C1 segment of cervical spinal cord (tissue), 14 donors: ENCODE measurements at regions not wholly inside any gene's neighbourhood (a gene's known extent, or its start where the extent isn't known, plus 50 kb on each side); places are given as distances from the start of the nearest gene placed in this dataset.
"Not testable (repeated sequence)": the region's sequence is repeated elsewhere in the genome, so short reads cannot be mapped to it uniquely, and the experiment has no call there.

ENCODE experiments used
- DNase-seq, 14 donors: peaks; one replicate each; lab custom pipeline; 2025; lab: John Stamatoyannopoulos, UW

GRCh38 chr2:15751477-15751876 is 159.8 kb downstream of the DDX1 start:
- no peak for DNase-seq

DNA sequence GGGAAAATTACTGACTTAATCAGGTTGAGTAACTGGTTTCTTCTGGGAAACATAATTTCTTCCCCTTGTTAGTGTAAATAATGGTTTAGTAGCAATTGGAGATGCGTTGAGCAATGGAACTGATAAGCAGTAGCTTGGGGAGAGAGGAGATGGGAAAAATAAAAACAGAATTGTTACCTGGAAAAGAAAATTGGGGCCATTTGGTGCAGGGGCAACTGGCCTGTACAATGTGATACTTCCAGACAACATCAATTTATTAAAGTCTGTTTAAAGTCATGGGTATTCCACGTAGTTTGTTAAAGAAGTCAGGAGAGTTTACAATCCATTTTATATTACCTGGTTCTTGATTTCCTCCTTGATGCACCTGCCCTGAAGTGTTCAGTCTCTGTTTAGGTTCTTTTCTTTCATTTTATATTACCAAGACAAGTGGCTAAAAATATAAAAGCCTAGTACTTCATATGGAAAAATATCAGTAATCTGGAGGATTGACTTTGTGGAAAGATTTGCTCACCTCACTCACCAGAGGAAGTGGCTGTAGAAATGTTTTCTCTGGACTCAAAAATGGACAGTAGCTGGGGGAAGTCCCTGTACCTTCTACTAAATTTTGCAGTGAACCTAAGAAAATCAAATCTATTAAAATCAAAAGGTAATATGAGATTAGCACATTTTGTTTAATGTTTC is 161.0 kb downstream of the DDX1 start:
- DNase-seq = no peak

DNA sequence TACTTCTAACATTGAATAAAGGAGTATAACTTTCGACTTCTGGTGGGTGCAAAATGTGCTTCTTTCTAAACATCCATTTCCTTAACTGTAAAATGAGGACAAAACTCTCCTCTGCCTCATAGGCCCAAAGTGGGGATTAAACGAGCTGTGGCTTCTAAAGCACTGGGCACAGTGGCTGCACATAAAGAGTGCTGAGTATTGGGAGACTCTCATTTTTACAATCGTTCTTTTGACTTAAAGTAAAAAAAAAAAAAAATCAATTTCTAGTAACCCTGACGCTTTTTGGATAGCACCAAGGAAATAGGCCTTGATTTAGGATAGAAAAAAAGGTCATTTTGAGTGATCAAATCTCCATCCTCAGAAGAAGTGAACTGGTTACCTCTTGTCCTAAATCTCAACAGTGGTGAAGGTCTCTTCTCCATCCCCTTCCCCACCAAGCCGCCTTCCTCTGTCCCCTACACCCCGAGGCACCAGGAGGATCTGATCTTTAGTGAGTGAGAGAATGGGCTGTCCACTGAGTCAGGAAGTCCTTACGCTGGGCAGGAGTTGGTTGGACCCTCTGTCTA is 161.6 kb downstream of the DDX1 start:
- DNase-seq = no peak

GRCh38 chr2:15753811-15754702 is 162.4 kb downstream of the DDX1 start:
- no peak for DNase-seq

- no peak for DNase-seq
Measured at GRCh38 chr2:15754703-15755099, 163.0 kb downstream of the DDX1 start.

DNA sequence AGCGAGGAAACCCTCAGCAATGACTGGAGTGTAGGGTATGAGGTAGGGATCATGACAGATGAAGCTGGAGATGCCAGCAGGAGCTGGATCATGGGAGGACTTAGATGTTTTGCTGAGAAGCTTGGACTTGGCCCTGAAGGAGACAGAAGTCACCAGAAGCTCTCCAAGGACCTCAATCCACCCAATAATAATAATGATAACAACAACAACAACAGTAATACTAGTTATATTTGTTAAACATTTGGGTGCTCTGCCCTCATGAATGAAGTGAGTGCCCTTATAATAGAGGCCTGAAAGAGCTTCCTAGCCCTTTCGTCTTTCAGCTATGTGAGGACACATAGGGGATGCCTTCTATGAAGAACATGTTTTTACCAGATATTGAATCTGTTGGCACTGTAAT is 163.9 kb downstream of the DDX1 start:
- no peak for DNase-seq

DNA sequence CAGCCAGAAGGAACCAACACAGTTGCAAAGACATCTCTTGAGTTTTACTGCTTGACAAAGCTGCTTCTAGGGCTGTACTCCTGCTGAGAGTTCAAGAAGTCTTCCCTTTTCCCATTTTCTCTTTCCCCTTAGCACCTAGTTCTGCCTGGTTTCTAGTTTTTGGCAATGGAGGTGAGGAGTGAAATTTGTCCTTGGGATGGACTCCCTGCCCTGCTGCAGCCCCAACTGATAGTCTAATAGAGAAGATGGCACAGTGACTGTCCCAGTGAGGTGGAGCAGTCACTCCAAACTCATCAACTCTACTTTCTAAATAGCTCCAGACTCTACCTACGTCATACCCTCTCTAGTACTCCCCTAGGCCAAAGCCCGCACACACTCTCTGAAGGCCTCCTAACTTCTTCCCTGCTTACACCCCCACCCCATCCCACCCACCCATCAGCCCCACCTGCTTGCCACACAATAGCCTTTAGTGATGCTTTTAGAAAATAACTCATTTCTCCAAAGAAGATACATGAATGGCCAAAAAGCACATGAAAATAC is 164.4 kb downstream of the DDX1 start:
- no peak for DNase-seq

- no peak for DNase-seq
Measured at GRCh38 chr2:15756882-15757819, 165.5 kb downstream of the DDX1 start.

GRCh38 chr2:15757820-15758586 is 166.3 kb downstream of the DDX1 start:
- no peak for DNase-seq

DNA sequence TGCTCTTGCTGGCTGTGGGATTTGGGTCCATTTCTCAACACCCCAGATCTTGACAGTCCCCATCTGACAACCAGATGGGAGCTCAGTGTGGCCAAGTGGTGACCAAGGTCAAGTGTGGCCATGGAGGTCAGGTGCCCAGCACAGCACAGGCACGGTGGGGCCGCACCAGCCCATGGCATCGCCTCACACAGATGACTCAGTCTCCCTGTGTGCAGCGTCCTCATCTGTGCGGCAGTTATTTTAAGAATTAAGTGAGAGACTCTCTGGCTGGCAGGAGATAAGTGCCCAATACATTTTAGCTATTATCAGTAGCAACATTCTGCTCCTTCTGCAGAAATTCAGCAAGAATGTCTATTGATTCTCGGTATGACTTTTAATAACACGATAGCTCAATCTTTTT is 167.2 kb downstream of the DDX1 start:
- no peak for DNase-seq

- DNase-seq = no peak
Measured at GRCh38 chr2:15759385-15759784, 167.7 kb downstream of the DDX1 start.

DNA sequence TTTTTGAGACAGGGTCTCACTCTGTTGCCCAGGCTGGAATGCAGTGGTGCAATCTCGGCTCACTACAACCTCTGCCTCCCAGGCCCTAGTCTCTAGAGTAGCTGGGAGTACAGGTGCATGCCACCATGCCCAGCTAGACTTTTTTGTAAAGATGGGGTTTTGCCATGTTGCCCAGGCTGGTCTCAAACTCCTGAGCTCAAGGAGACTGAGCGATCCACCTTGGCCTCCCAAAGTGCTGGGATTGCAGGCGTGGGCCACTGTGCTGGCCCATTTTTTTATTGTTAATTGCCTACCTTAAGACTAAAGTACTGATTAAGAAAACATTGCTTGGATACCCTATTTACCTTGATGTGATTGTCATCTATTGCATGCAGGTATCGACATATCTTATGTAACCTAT is 168.1 kb downstream of the DDX1 start:
- DNase-seq = not testable (repeated sequence)

DNA sequence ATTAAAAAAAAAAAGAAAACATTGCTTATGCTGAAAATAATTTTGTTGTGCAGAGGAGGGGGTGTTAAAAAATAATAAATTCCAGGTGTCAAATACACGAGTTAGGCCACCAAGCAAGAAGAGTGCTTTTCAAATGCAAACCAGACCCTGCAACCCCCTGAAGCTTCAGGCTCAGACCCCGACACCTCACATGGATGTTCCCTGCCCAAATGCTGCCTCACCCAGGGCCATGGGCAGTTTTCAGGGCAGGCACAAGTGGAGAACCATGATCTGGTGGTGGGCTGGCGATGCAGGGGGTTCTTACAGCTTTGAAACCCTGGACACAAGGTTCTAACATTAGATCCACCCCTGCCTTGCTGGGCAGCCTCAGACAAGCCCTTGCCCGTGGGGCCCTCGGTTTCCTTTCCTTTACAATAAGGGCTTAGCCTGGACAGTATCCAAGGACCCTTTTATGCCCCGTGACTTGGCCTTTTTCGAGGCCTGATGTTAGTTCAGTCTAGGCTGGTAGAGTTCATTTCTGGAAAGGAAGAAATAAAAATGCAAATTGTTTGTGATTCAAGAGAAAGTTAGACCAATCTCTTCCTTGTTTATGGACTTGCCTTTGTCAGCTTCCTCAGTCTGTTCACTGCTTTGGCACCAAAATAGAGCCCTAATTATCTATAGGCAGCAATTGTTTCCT is 168.7 kb downstream of the DDX1 start:
- DNase-seq = no peak

DNA sequence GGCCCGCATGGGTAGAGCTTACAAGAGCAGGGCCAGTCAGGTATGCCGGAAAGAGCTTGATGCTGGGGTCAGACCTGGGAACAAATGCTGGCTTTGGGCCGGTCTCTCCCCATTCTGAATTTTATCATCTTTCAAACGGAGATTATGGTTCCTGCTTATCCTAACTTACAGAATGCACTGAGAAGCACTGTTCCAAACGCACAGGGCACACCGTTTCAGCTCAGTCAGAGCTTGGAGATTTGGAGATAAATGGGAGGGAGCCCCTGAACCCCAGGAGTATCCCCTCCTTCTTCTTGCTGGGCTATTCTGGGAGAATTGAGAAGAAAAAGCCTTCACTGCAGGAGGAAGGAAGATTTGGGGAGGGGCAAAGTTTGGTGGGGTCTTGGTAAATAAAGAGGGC is 169.4 kb downstream of the DDX1 start:
- no peak for DNase-seq

- no peak for DNase-seq
Measured at GRCh38 chr2:15761910-15762309, 170.2 kb downstream of the DDX1 start.

GRCh38 chr2:15762449-15762848 is 170.8 kb downstream of the DDX1 start:
- DNase-seq = no peak

- DNase-seq = no peak
Measured at GRCh38 chr2:15763106-15763821, 171.6 kb downstream of the DDX1 start.

DNA sequence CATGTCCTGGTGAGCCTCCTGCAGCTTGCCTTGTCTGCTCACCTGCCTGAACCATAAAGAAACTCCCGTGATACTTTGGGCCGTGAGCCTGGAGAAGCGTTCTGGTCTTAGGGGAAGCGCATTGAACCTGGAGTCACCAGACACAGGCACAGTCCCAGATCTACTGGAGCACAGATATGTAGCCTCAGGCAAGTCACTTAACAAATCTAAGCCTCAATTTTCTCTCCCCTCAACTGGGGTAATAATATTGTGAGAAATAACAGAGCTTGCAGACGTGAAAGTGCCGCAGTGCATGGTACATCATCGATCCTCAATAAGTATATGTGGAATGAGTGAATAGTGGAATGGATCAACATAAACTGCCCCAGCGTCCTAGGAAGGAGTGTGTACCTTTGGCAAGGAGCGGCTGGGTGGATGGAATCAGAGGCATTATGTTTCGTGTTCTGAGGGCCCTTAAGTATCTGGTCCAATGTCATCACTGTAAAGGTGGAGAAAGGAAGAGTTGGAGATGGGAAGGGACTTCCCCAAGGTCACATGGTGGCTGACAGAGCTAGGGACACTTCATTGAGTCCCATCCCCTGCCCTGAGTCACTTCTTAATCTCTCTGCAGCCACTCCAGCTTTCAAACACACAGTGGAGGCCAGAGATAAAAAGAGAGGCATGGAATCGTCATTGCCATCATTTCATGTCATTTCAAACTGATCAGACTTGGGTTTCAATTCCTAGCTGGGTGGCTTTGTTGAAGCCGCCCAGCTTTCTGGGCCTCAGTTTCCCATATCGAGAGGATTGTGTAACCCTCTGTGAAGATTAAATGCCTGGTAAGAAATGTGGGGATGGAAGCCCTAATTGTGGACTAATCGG is 172.4 kb downstream of the DDX1 start:
- DNase-seq = no peak

DNA sequence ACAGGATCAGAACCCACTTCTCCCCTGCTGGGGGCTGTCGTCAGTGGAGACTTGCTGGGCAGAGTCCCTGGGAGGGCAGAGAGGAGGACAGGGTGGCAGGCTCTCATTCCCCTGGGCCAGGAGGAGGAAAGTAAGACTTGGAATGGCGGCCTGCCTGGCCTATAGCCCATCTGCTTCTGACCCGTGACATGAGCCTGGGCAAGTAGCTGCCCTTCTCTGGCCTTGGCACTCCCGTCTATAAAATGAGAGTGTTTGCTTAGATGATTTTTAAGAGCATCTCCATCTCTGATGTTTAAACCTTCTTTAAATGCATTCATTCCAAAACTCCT is 173.0 kb downstream of the DDX1 start:
- DNase-seq = no peak
